Mucosa of descending colon (tissue), 3 donors: ENCODE measurements at regions not wholly inside any gene's neighbourhood (a gene's known extent, or its start where the extent isn't known, plus 50 kb on each side); places are given as distances from the start of the nearest gene placed in this dataset.

ENCODE experiments used
- ATAC-seq: fragments of 200-7000 bp; cut with Tn5 transposase; one replicate; pipeline ENCODE4 v1.9.1; 2020; ENCODE audit warnings: mild to moderate bottlenecking, moderate library complexity
- DNase-seq, 3 donors: peaks; one replicate each; pipeline ENCODE4 v3.0.0-alpha.2; 2020
- H3K36me3 ChIP-seq: fragments of 200-600 bp; one replicate; pipeline ENCODE4 v1.8.0; 2021; ENCODE audit warnings: low read depth, mild to moderate bottlenecking
- H3K4me1 ChIP-seq: fragments of 200-600 bp; one replicate; pipeline ENCODE4 v1.8.0; 2021; ENCODE audit warnings: low read depth, mild to moderate bottlenecking
- H3K4me3 ChIP-seq: fragments of 200-600 bp; one replicate; pipeline ENCODE4 v1.8.0; 2021; ENCODE audit warnings: mild to moderate bottlenecking
- H3K9me3 ChIP-seq: fragments of 200-600 bp; one replicate; pipeline ENCODE4 v1.8.0; 2021; ENCODE audit warnings: mild to moderate bottlenecking
- CTCF ChIP-seq: fragments of 200-600 bp; IDR thresholded peaks from one replicate; pipeline ENCODE4 v1.8.0; 2022; ENCODE audit warnings: antibody characterized with exemption, mild to moderate bottlenecking
- intact Hi-C, 2 donors: fragments of 100-400 bp; cut with DNase I in 1 of 2; cut with micrococcal nuclease in 1 of 2; formaldehyde crosslinking; loops; one replicate each; pipeline versions ENCODE4 v1.11.0 to v1.11.1; 2022; cut with DNase I, micrococcal nuclease
- donor health status: DM: no; HTN: no; CAD: no; lungs with moderate emphysema.
- donor health status: DM: no; HTN: no; CAD: no.
- donor health status: DM: no; HTN: yes; CAD: no.

GRCh38 chr20:50428097-50428828 is 81.9 kb upstream of the PTPN1 start:
- Histone ChIP-seq H3K36me3 (no peaks in the 10 kb centered on the region), H3K9me3 (no peaks in the 10 kb centered on the region), H3K4me1 (peaks cover 20% of the 10 kb centered on the region), H3K4me3 (no peak overlapping the region)
- ATAC-seq: no peak
- no peak for TF ChIP-seq CTCF
- DNase-seq: no peak
- intact Hi-C loops: no loop called here

- peaks cover 9% of the 10 kb centered on the region for H3K4me1 ChIP-seq
- no peaks in the 10 kb centered on the region for H3K36me3 ChIP-seq
- H3K9me3 ChIP-seq: no peaks in the 10 kb centered on the region
- ATAC-seq (no peak), DNase-seq (no peak)
- intact Hi-C loops: no loop called here
- TF ChIP-seq CTCF: no peak
- no peak overlapping the region for H3K4me3 ChIP-seq
Observed at GRCh38 chr20:50429412-50429811, 80.8 kb upstream of the PTPN1 start.

GRCh38 chr20:50431066-50431450 is 79.1 kb upstream of the PTPN1 start:
- no peak for TF ChIP-seq CTCF
- no peak for DNase-seq
- intact Hi-C loops: no loop called here
- no peaks in the 10 kb centered on the region for H3K9me3 ChIP-seq
- H3K4me1 ChIP-seq: peaks cover 8% of the 10 kb centered on the region
- ATAC-seq: peak; percentile 61
- H3K36me3 ChIP-seq: no peaks in the 10 kb centered on the region
- no peak overlapping the region for H3K4me3 ChIP-seq

- intact Hi-C loops: no loop called here
Observed at GRCh38 chr20:50433001-50433761, 77.0 kb upstream of the PTPN1 start.

DNA sequence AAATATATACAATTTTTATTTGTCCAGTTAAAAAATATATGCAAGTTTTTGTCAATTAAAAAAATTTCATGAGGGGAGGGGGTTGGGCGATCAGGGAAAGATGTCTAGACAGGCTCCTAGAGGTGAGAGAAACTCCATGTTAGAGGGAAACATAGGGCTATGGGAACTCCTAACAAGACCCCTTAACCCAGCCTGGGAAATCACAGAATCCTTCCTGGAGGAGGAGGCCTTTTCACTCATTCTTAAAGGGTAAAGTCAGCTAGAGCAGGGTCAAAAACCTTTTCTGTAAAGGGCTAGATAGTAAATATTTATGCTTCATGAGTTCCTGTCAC is 75.9 kb upstream of the PTPN1 start:
- ATAC-seq: no peak
- no peaks in the 10 kb centered on the region for H3K36me3 ChIP-seq
- H3K4me1 ChIP-seq: peaks cover 3% of the 10 kb centered on the region
- no peak for TF ChIP-seq CTCF
- no peaks in the 10 kb centered on the region for H3K9me3 ChIP-seq
- no peak overlapping the region for H3K4me3 ChIP-seq
- DNase-seq: no peak
- intact Hi-C loops: no loop called here

More at GRCh38 chr20:50433001-50433761, 77.0 kb upstream of the PTPN1 start:
- DNase-seq (no peak), ATAC-seq (no peak)
- Histone ChIP-seq H3K4me3 (no peak overlapping the region), H3K4me1 (peaks cover 3% of the 10 kb centered on the region), H3K36me3 (no peaks in the 10 kb centered on the region), H3K9me3 (no peaks in the 10 kb centered on the region)
- no peak for TF ChIP-seq CTCF
